ENCODE measurements at regions not wholly inside any gene's neighbourhood (a gene's known extent, or its start where the extent isn't known, plus 50 kb on each side); places are given as distances from the start of the nearest gene placed in this dataset.

- TF ChIP-seq CTCF (IDR thresholded peaks at IDR 0.05) (no peak), POLR2A (IDR thresholded peaks at IDR 0.05) (no peak)
Observed at GRCh38 chr1:198913667-198914066, 274.8 kb downstream of the PTPRC start.
